ENCODE measurements at regions not wholly inside any gene's neighbourhood (a gene's known extent, or its start where the extent isn't known, plus 50 kb on each side); places are given as distances from the start of the nearest gene placed in this dataset.
"Not testable (repeated sequence)": the region's sequence is repeated elsewhere in the genome, so short reads cannot be mapped to it uniquely, and the experiment has no call there.

- DNase-seq (ENCODE audit: low read depth) = not testable (repeated sequence)
These were observed 84.5 kb upstream of the FBXO28 start for GRCh38 chr1:224029286-224030025.

DNA sequence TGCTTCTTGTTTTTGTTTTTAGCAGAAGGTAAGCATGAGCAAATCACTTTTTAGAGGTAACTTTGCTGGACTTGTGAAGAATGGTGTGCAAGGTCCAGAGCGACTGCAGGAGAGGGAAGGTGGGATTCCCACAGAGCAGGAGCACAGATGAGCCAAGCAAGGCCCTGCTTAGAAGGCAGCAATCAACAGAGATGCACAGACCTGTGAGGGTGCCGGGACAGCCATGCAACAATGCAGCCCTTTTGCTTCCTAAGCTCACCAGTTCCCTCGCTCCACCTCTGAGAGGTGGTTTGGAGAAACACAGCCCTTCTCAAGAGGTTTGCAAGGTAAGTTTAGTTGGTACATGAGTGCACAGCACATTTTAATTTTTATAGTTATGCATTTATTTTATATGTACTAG is 85.1 kb upstream of the FBXO28 start:
- DNase-seq (ENCODE audit: low read depth) = not testable (repeated sequence)

DNA sequence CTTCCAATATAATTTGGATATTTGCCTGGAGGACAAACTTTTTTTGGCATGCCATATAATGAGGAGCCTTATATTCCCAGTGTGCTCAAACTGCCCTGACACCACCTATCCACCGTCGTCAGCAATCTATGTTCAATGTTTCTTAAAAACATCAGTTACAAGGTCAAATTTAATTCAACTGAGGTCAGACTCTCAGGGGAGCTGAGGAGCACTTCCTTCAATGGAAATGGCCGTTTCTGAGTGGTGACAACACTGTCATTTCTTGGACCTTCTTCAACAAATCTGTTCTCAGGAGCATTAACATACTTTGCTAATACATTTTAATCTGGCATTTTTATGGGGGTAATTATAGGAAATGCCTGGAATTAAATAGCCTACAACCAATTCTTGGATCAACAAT is 90.8 kb upstream of the FBXO28 start:
- DNase-seq (ENCODE audit: low read depth) = not testable (repeated sequence)

- DNase-seq (ENCODE audit: low read depth) = not testable (repeated sequence)
These were observed 91.5 kb upstream of the FBXO28 start for GRCh38 chr1:224022249-224022970.

DNA sequence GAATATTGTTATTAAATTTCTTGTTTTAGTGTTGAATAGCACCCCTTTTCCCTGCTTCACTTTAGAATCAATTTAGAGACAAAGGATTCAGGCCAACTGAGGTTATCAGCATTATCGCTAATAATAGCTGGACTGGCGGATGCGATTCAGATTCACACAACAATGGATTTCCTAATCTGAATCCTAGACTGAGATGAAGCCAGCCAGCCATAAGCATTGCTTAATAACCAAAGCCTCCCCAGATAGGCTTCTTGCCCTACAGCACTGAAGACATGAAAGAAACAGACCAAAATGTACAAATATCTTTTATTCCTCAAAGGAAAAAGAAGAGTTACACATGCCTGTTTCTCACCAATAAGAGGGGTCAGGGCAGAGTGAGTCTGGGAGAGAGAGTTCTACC is 94.0 kb upstream of the FBXO28 start:
- DNase-seq (ENCODE audit: low read depth) = not testable (repeated sequence)

- DNase-seq (ENCODE audit: low read depth) = not testable (repeated sequence)
These were observed 98.1 kb upstream of the FBXO28 start for GRCh38 chr1:224015782-224016181.

GRCh38 chr1:224014330-224014649 is 99.6 kb upstream of the FBXO28 start:
- DNase-seq (ENCODE audit: low read depth) = peak; percentile 18

- DNase-seq (ENCODE audit: low read depth) = peak; percentile 13
These were observed 100.1 kb upstream of the FBXO28 start for GRCh38 chr1:224013626-224014329.

GRCh38 chr1:224012807-224013434 is 101.0 kb upstream of the FBXO28 start:
- DNase-seq (ENCODE audit: low read depth) = peak; percentile 20

GRCh38 chr1:224012162-224012561 is 101.7 kb upstream of the FBXO28 start:
- not testable (repeated sequence) for DNase-seq (ENCODE audit: low read depth)

DNA sequence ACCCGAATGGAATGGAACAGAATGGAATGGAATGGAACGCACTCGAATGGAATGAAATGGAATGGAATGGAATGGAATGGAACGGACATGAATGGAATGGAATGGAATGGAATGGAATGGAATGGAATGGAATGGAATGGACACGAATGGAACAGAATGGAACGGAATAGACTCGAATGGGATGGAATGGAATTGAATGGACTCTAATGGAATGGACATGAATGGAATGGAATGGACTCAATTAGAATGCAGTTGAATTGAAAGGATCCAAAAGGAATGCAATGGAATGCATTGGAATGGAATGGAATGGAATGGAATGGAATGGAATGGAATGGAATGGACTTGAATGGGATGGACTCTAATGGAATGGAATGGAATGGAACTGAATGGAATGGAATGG is 102.2 kb upstream of the FBXO28 start:
- DNase-seq (ENCODE audit: low read depth) = not testable (repeated sequence)

GRCh38 chr1:224011153-224011552 is 102.8 kb upstream of the FBXO28 start:
- not testable (repeated sequence) for DNase-seq (ENCODE audit: low read depth)

DNA sequence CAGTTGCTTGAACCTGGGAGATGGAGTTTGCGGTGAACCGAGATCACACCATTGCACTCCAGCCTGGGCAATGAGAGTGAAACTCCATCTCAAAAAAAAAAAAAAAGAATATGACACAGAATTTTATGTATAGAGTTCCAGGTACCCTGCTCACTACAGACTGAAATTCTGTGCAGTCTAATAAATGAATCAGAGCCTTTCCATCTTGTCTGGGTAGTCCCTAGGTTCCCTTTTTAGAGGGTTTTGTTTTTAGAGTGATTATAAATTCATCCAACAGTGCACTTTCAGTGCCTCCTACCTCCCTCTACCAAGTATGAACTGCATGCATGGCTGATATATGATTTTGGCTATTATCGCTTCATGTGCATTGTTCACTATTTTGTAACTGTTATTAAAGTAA is 107.9 kb upstream of the FBXO28 start:
- not testable (repeated sequence) for DNase-seq (ENCODE audit: low read depth)

GRCh38 chr1:224004552-224005315 is 109.2 kb upstream of the FBXO28 start:
- peak; percentile 29 for DNase-seq (ENCODE audit: low read depth)

DNA sequence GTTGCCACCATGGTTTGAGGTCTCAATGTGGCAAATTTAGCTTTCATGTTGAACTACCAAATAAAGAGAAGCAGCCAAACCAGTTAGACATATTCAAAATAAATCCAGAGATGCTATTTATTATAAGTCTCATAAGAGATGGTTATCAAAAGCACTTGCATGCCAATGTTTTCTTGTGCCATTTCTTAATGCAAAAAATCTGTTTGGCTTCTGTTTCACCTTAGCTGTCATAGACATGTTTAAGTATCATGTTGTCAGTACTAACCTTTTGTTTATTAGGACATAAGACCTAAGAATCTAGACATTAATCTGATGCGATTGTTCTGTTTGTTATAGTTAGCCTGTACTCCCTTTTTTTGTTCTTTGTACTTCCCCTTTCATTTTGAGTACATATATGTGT is 110.0 kb upstream of the FBXO28 start:
- not testable (repeated sequence) for DNase-seq (ENCODE audit: low read depth)

DNA sequence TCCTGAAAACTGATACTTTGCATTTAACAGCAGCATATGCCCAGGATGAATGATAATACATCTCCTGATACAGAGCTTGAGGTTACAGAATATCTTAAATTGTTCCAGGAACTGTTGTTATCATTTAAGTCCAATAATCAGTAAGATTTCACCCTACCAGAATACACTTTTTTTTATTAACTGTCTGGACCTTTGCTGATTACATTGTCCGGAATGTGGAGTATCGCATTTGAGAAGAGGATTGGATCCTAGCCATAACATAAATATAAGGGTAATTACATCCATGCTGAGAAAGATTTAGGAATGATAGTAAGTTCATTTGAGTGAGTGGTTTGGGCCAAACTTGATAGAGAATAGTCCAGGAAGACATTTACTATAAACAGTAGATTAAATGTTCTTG is 112.2 kb upstream of the FBXO28 start:
- DNase-seq (ENCODE audit: low read depth) = not testable (repeated sequence)

DNA sequence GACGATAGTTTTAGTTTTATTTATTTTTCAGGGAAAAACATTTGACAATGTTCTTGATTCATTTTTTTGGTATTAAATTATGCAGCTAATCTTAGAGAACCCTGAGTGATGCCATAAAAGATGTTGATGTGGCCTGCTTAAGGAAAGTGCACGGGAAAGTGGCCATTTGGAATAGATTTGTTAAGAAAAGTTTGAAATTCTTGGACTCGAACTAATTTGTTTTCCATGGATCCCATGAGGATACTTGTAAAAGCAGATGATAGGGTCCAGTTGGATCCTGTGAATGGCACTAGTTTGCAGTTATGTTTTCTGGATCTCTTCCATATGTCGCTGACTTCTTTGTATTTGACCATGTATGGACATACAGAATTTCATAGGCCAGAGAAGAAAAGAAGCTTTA is 114.2 kb upstream of the FBXO28 start:
- not testable (repeated sequence) for DNase-seq (ENCODE audit: low read depth)

GRCh38 chr1:223998676-223999455 is 115.0 kb upstream of the FBXO28 start:
- DNase-seq (ENCODE audit: low read depth) = not testable (repeated sequence)

GRCh38 chr1:223996376-223996775 is 117.5 kb upstream of the FBXO28 start:
- not testable (repeated sequence) for DNase-seq (ENCODE audit: low read depth)

Measured in LHCN-M2 (cell line).